Choroid plexus epithelial cell (primary cell): ENCODE measurements at regions not wholly inside any gene's neighbourhood (a gene's known extent, or its start where the extent isn't known, plus 50 kb on each side); places are given as distances from the start of the nearest gene placed in this dataset.

Experiments
- DNase-seq: peaks from one replicate; pipeline ENCODE4 v3.0.0-alpha.2; 2010; ENCODE audit warnings: low read depth
- H3K4me3 ChIP-seq: 2 replicates; pipeline ENCODE4 v1.5.1; 2011; ENCODE audit warnings: low read depth, mild to moderate bottlenecking, control low read depth, low read length, moderate library complexity
- TF ChIP-seq, protein P1 (sequence below): conservative IDR thresholded peaks from 2 replicates; pipeline ENCODE4 v1.5.1; 2011; ENCODE audit warnings: low read depth, mild to moderate bottlenecking, control low read depth, inconsistent platforms, low read length, moderate library complexity

GRCh38 chr21:15233611-15234010, 168.8 kb upstream of the NRIP1 start:
- TF ChIP-seq, protein P1, sequence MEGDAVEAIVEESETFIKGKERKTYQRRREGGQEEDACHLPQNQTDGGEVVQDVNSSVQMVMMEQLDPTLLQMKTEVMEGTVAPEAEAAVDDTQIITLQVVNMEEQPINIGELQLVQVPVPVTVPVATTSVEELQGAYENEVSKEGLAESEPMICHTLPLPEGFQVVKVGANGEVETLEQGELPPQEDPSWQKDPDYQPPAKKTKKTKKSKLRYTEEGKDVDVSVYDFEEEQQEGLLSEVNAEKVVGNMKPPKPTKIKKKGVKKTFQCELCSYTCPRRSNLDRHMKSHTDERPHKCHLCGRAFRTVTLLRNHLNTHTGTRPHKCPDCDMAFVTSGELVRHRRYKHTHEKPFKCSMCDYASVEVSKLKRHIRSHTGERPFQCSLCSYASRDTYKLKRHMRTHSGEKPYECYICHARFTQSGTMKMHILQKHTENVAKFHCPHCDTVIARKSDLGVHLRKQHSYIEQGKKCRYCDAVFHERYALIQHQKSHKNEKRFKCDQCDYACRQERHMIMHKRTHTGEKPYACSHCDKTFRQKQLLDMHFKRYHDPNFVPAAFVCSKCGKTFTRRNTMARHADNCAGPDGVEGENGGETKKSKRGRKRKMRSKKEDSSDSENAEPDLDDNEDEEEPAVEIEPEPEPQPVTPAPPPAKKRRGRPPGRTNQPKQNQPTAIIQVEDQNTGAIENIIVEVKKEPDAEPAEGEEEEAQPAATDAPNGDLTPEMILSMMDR: no peak
- H3K4me3 ChIP-seq: no peak overlapping the region
- no peak for DNase-seq

- DNase-seq: no peak
- no peak overlapping the region for H3K4me3 ChIP-seq
- TF ChIP-seq, protein P1: no peak
These were observed 171.3 kb upstream of the NRIP1 start for GRCh38 chr21:15236111-15236510.

- peak; percentile 54 for DNase-seq
- no peak overlapping the region for H3K4me3 ChIP-seq
- TF ChIP-seq, protein P1: no peak
These were observed 176.0 kb upstream of the NRIP1 start for GRCh38 chr21:15240848-15241247.

- no peak overlapping the region for H3K4me3 ChIP-seq
- TF ChIP-seq, protein P1: peak; percentile 19
- DNase-seq: peak; percentile 49
These were observed 177.4 kb upstream of the NRIP1 start for GRCh38 chr21:15241997-15242736.

DNA sequence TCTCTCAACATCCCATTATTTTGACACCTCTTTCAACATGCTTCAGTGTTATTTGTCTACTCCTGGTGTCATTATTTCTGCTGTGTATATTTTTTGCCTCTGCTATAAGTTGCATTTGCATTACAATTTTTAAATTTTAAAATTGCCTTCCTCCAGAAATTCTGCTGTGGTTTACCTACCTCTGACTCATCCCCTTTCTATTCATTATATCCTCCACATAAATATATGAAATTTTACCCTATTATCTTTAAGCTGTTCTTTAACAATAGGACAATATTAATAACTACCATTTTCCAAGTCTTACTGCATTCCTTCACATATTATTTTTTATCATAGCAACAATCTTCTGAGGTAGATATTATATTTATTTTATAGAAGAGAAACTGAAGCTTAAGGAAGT, 178.1 kb upstream of the NRIP1 start:
- H3K4me3 ChIP-seq: no peak overlapping the region
- DNase-seq: no peak
- TF ChIP-seq, protein P1: no peak

GRCh38 chr21:15243406-15243805, 178.6 kb upstream of the NRIP1 start:
- DNase-seq: no peak
- TF ChIP-seq, protein P1: no peak
- no peak overlapping the region for H3K4me3 ChIP-seq

- no peak for DNase-seq
- no peak overlapping the region for H3K4me3 ChIP-seq
- TF ChIP-seq, protein P1: no peak
These were observed 182.8 kb upstream of the NRIP1 start for GRCh38 chr21:15247613-15248012.
